ENCODE measurements at regions not wholly inside any gene's neighbourhood (a gene's known extent, or its start where the extent isn't known, plus 50 kb on each side); places are given as distances from the start of the nearest gene placed in this dataset.

- no peaks in the 10 kb centered on the region for H3K23me2 ChIP-seq (ENCODE audit: low read depth, low read length)
- H2AK5ac ChIP-seq (ENCODE audit: low read depth, low read length), result no peak overlapping the region
- H3K9me3 ChIP-seq (ENCODE audit: insufficient read depth in 2 of 2, low read depth in 1 of 2, low read length in 1 of 2), result peaks cover 27 to 30% of the 10 kb centered on the region in 2 experiments
- no peak overlapping the region for H3K23ac ChIP-seq (ENCODE audit: insufficient read length)
- DNase-seq (ENCODE audit: low read depth in 1 of 2, low spot score in 2 of 2) (no peak), FAIRE-seq (no peak)
- H3K27me3 ChIP-seq (replicated peaks in 1 of 4; ENCODE audit: control insufficient read depth in 3 of 4, extremely low read depth in 1 of 4, insufficient read depth in 3 of 4, low read length in 3 of 4), result no peaks in the 10 kb centered on the region
- WGBS, 2 experiments (ENCODE audit: extremely low coverage in 1 of 2, insufficient coverage in 1 of 2, insufficient read length in 1 of 2, insufficient replicate concordance in 2 of 2, low coverage in 1 of 2, low lambda C conversion rate in 2 of 2, missing lambda C conversion rate in 1 of 2), result 100% methylated on average over 1 of the region's 1 CpG; no CpG with 5 or more reads in 1 of the 2 experiments
- H3K79me1 ChIP-seq (ENCODE audit: low read depth, low read length), result no peaks in the 10 kb centered on the region
- no peaks in the 10 kb centered on the region; a peak in 4 of 8 replicates for H3K36me3 ChIP-seq (ENCODE audit: control insufficient read depth in 2 of 4, insufficient read depth in 4 of 4, low read length in 3 of 4)
- H4K91ac ChIP-seq (replicated peaks; ENCODE audit: insufficient read length, low read length), result no peak overlapping the region
- H3K9ac ChIP-seq (replicated peaks in 1 of 4; ENCODE audit: extremely low read depth in 1 of 4, low read depth in 3 of 4, low read length in 3 of 4), result no peak overlapping the region
- ChIA-PET POLR2A (ENCODE audit: partially characterized antibody) (no interaction called here), CTCF (ENCODE audit: partially characterized antibody) (no interaction called here)
- no peak overlapping the region for H3K27ac ChIP-seq (ENCODE audit: low read depth, low read length)
- no peak overlapping the region for H4K5ac ChIP-seq (ENCODE audit: insufficient read length, low read depth, low read length)
- H3K4me1 ChIP-seq (replicated peaks in 1 of 4; ENCODE audit: control insufficient read depth in 3 of 4, insufficient read depth in 4 of 4, low read length in 3 of 4), result no peaks in the 10 kb centered on the region
- no peak overlapping the region for H2BK120ac ChIP-seq (replicated peaks; ENCODE audit: low read depth, low read length)
- H3K56ac ChIP-seq (replicated peaks; ENCODE audit: insufficient read length, low read depth, low read length), result no peak overlapping the region
- H2BK5ac ChIP-seq (ENCODE audit: low read depth, low read length), result no peak overlapping the region
- H4K20me1 ChIP-seq (replicated peaks in 1 of 2; ENCODE audit: control insufficient read depth in 1 of 2, insufficient read depth in 2 of 2, low read length in 2 of 2), result no peaks in the 10 kb centered on the region
- no peak overlapping the region for H2BK20ac ChIP-seq (ENCODE audit: low read length)
- no peak overlapping the region for H2BK12ac ChIP-seq (ENCODE audit: low read depth, low read length)
- H4K8ac ChIP-seq (ENCODE audit: extremely low read depth, insufficient read depth, low read length), result no peak overlapping the region
- H3K4me2 ChIP-seq (ENCODE audit: insufficient read depth in 1 of 2, low read depth in 2 of 2, low read length in 2 of 2), result no peak overlapping the region
- no peak overlapping the region for H3K4ac ChIP-seq (replicated peaks; ENCODE audit: insufficient read length, low read depth, low read length)
- H2AFZ ChIP-seq (ENCODE audit: low read length), result no peak overlapping the region
- no peak overlapping the region for H3K18ac ChIP-seq (ENCODE audit: extremely low read depth, low read length)
- no peak overlapping the region for H3K4me3 ChIP-seq (ENCODE audit: extremely low read depth in 1 of 4, insufficient read depth in 2 of 4, low read depth in 3 of 4, low read length in 4 of 4)
- no peak overlapping the region for H3K14ac ChIP-seq (ENCODE audit: insufficient read length)
- no peak overlapping the region for H2BK15ac ChIP-seq (ENCODE audit: low read length)
- no peaks in the 10 kb centered on the region for H3K79me2 ChIP-seq (ENCODE audit: control insufficient read depth in 1 of 2, insufficient read depth in 2 of 2, low read length in 2 of 2)
- TF ChIP-seq RNF2 (IDR thresholded peaks at IDR 0.05; ENCODE audit: borderline replicate concordance, low read depth, low read length, missing control alignments, poor library complexity, severe bottlenecking) (no peak), POU5F1 (IDR thresholded peaks at IDR 0.05; ENCODE audit: low read depth, low read length) (no peak), YY1 (IDR thresholded peaks at IDR 0.05; ENCODE audit: low read depth, low read length) (no peak)
Measured at GRCh38 chr7:94843553-94843952, 63.8 kb upstream of the PPP1R9A start.

Measured in H1 (cell line).